Effector CD4-positive, alpha-beta T cell (primary cell): ENCODE measurements at regions not wholly inside any gene's neighbourhood (a gene's known extent, or its start where the extent isn't known, plus 50 kb on each side); places are given as distances from the start of the nearest gene placed in this dataset.
"Not testable (repeated sequence)": the region's sequence is repeated elsewhere in the genome, so short reads cannot be mapped to it uniquely, and the experiment has no call there.

Source experiments
- DNase-seq: peaks from one replicate; pipeline ENCODE4 v3.0.0-alpha.2; 2020

GRCh38 chrX:26851981-26852380 lies 611.2 kb downstream of the PPP4R3C start:
- no peak for DNase-seq

- DNase-seq = no peak
Observed at GRCh38 chrX:26848511-26848910, 614.6 kb downstream of the PPP4R3C start.

- DNase-seq = no peak
Observed at GRCh38 chrX:26845056-26845455, 618.1 kb downstream of the PPP4R3C start.

GRCh38 chrX:26822448-26822847 lies 606.5 kb downstream of the MAGEB5 start:
- DNase-seq = no peak

- no peak for DNase-seq
Observed at GRCh38 chrX:26789751-26790150, 573.8 kb downstream of the MAGEB5 start.

- DNase-seq = no peak
Observed at GRCh38 chrX:26788402-26788998, 572.5 kb downstream of the MAGEB5 start.

GRCh38 chrX:26783512-26784225 lies 567.7 kb downstream of the MAGEB5 start:
- no peak for DNase-seq

- DNase-seq = no peak
Observed at GRCh38 chrX:26778320-26778888, 562.4 kb downstream of the MAGEB5 start.

- no peak for DNase-seq
Observed at GRCh38 chrX:26762253-26762652, 546.3 kb downstream of the MAGEB5 start.

GRCh38 chrX:26755760-26756159 lies 539.8 kb downstream of the MAGEB5 start:
- DNase-seq = not testable (repeated sequence)

- no peak for DNase-seq
Observed at GRCh38 chrX:26747877-26748276, 531.9 kb downstream of the MAGEB5 start.

- DNase-seq = no peak
Observed at GRCh38 chrX:26722666-26723428, 506.9 kb downstream of the MAGEB5 start.

GRCh38 chrX:26672571-26672970 lies 456.6 kb downstream of the MAGEB5 start:
- no peak for DNase-seq

- no peak for DNase-seq
Observed at GRCh38 chrX:26670521-26670920, 454.6 kb downstream of the MAGEB5 start.

- DNase-seq = no peak
Observed at GRCh38 chrX:26664919-26665318, 448.9 kb downstream of the MAGEB5 start.

GRCh38 chrX:26653050-26653449 lies 437.1 kb downstream of the MAGEB5 start:
- no peak for DNase-seq

GRCh38 chrX:26651755-26652154 lies 435.8 kb downstream of the MAGEB5 start:
- no peak for DNase-seq

GRCh38 chrX:26649534-26649933 lies 433.6 kb downstream of the MAGEB5 start:
- no peak for DNase-seq

- no peak for DNase-seq
Observed at GRCh38 chrX:26631385-26631784, 415.4 kb downstream of the MAGEB5 start.

- no peak for DNase-seq
Observed at GRCh38 chrX:26613956-26614355, 398.0 kb downstream of the MAGEB5 start.

- DNase-seq = no peak
Observed at GRCh38 chrX:26606971-26607370, 391.0 kb downstream of the MAGEB5 start.

GRCh38 chrX:26597981-26598380 lies 382.0 kb downstream of the MAGEB5 start:
- no peak for DNase-seq

GRCh38 chrX:26590849-26591248 lies 374.9 kb downstream of the MAGEB5 start:
- DNase-seq = no peak

GRCh38 chrX:26586570-26586969 lies 370.6 kb downstream of the MAGEB5 start:
- DNase-seq = no peak
